Activated naive CD4-positive, alpha-beta T cell treated with anti-CD3 and anti-CD28 coated beads for 36 hours (primary cell): ENCODE measurements at regions not wholly inside any gene's neighbourhood (a gene's known extent, or its start where the extent isn't known, plus 50 kb on each side); places are given as distances from the start of the nearest gene placed in this dataset.
A peak's percentile ranks its signal among the peaks of the same experiment; 100 is the strongest.

Experiments
- CTCF ChIA-PET: fragments of 350-600 bp; sonication (Branson Sonifier 250); formaldehyde crosslinking; loops from one replicate; lab custom pipeline; 2021; ENCODE audit warnings: antibody characterized with exemption; lab: Charles Lee
- DNase-seq: peaks from one replicate; pipeline ENCODE4 v3.0.0-alpha.2; 2020
- H3K27ac Mint-ChIP-seq: one replicate; pipeline ENCODE4 v1.8.0; 2021; ENCODE audit warnings: mild to moderate bottlenecking, mixed read lengths
- H3K27me3 Mint-ChIP-seq: one replicate; pipeline ENCODE4 v1.8.0; 2021; ENCODE audit warnings: low read depth, mixed read lengths
- H3K36me3 Mint-ChIP-seq: one replicate; pipeline ENCODE4 v1.8.0; 2021; ENCODE audit warnings: low read depth, mixed read lengths
- H3K4me1 Mint-ChIP-seq: one replicate; pipeline ENCODE4 v1.8.0; 2021; ENCODE audit warnings: low read depth, mixed read lengths
- H3K4me3 Mint-ChIP-seq: one replicate; pipeline ENCODE4 v1.8.0; 2021; ENCODE audit warnings: mild to moderate bottlenecking, moderate library complexity, mixed read lengths
- H3K9me3 Mint-ChIP-seq: one replicate; pipeline ENCODE4 v1.8.0; 2021; ENCODE audit warnings: mixed read lengths
- intact Hi-C: fragments of 100-400 bp; cut with micrococcal nuclease; formaldehyde crosslinking; loops from one replicate; pipeline ENCODE4 v1.15.1; 2023

DNA sequence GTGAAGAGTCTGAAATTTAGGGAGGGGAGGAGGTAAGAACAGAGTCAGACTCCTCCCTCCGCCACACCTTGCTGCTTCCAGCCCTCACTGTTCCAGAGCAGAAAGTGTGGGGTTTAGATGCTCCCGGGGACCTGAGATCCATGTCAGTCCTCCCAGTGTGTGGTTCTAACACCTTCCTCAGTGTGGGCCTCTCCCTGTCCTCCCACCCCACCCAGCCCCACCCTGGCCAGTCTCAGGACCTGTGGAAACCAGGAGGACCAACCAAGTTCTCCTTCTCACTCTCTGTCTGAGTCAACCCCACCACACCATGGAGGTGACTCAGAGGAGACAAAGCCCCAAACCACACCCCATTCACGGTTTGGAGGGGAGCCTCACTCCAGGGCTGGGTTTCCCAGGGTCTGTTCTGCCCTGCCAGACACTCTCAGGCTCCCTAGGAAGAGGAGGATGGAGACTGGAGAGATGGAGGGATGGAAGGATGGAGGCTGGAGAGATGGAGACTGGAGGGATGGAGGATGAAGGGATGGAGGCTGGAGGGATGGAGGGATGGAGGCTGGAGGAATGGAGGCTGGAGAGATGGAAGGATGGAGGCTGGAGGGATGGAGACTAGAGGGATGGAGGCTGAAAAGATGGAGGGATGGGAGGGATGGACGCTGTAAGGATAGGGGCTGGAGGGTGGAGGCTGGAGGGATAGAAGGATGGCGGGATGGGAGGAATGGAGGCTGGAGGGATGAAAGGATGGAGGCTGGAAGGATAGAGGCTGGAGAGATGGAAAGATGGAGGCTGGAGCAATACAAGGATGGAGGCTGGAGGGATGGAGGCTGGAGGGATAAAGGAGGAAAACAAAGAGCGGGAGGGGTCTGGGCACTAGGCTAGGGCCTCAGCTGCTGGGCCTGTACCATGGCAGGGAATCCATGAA is 100.9 kb upstream of the RUNX3 start:
- Mint-ChIP-seq H3K27ac (peak overlapping the region; percentile 99), H3K36me3 (peaks cover 2% of the 10 kb centered on the region), H3K4me1 (peaks cover 77% of the 10 kb centered on the region), H3K27me3 (no peaks in the 10 kb centered on the region), H3K9me3 (no peaks in the 10 kb centered on the region), H3K4me3 (peak overlapping the region; percentile 81)
- CTCF ChIA-PET = interaction anchor here (1.1 to 8.1 kb wide), 2 partner anchors 67 to 99 kb away, joined by 6 to 144 read pairs; partner anchors contain the start of gene RUNX3
- peak; percentile 93 for DNase-seq
- intact Hi-C loops = loop anchor here (1.0 to 10.0 kb wide), 11 partner anchors 9 to 546 kb away; partner anchors contain the start of genes CLIC4, RUNX3 and TMEM50A

DNA sequence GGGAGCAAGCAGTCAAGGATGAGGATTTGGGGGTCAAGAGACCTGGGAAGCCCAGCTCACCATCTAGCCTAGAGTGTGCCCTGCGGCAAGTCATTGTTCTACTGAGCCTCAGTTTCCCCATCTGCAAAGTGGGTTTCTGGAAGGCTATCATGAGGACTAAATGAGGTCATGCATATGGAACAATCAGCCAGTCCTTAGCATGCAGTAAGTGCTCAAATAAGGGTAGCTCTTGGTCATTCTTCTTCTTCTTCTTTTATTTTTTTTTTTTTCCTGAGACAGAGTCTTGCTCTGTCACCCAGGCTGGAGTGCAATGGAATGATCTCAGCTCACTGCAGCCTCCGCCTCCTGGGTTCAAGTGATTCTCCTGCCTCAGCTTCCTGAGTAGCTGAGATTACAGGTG is 99.9 kb upstream of the RUNX3 start:
- no peak for DNase-seq
- peak overlapping the region; percentile 99 for H3K27ac Mint-ChIP-seq
- H3K4me3 Mint-ChIP-seq = no peak overlapping the region
- H3K27me3 Mint-ChIP-seq = no peaks in the 10 kb centered on the region
- intact Hi-C loops = loop anchor here (5.0 to 10.0 kb wide), 5 partner anchors 285 to 545 kb away; partner anchors contain the start of genes CLIC4 and TMEM50A
- CTCF ChIA-PET = interaction anchor here (0.7 to 1.0 kb wide), 5 partner anchors 8 to 98 kb away, joined by 3 to 6 read pairs (median 3); no protein-coding TSS in a partner anchor
- H3K36me3 Mint-ChIP-seq = peaks cover 2% of the 10 kb centered on the region
- peaks cover 86% of the 10 kb centered on the region for H3K4me1 Mint-ChIP-seq
- H3K9me3 Mint-ChIP-seq = no peaks in the 10 kb centered on the region

DNA sequence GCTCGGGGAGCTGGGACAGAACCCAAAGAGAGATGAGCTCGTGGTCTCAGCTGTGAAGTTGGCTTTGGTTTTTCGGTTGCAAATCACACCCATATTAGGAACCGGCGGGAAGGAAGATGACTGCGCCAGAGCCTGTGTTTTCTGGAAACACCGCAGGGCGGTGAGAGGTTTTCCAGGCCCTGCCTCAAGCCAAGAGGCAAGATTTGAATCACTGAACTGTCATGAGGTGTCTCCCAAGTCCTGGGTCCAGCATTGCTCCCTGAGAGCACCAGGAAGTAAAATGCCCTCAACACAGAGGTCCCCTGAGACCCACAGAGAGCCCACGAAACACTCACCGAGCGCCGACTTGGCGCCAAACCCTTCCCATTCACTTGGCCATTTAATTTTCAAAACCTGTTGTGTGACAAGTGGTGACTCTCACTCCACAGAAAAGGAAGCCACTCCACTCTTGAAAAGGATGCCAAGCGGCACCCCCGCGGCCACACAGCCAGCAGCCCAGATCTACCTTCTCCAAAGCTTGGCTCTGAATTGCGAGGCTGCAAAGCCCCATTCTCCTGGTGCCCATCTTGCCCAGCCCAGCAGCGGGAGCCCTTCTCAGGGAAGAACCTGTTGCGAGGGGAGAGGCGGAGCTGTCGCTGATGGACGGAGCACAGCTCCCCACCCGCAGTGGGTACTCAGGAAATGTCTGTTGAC is 99.0 kb upstream of the RUNX3 start:
- H3K27me3 Mint-ChIP-seq = no peaks in the 10 kb centered on the region
- DNase-seq = peak; percentile 77
- H3K9me3 Mint-ChIP-seq = no peaks in the 10 kb centered on the region
- H3K36me3 Mint-ChIP-seq = peaks cover 2% of the 10 kb centered on the region
- intact Hi-C loops = no loop called here
- peaks cover 91% of the 10 kb centered on the region for H3K4me1 Mint-ChIP-seq
- peak overlapping the region; percentile 20 for H3K4me3 Mint-ChIP-seq
- CTCF ChIA-PET = interaction anchor here (0.9 to 1.3 kb wide), 6 partner anchors 19 to 97 kb away, joined by 3 to 4 read pairs (median 3); no protein-coding TSS in a partner anchor
- H3K27ac Mint-ChIP-seq = peak overlapping the region; percentile 99

DNA sequence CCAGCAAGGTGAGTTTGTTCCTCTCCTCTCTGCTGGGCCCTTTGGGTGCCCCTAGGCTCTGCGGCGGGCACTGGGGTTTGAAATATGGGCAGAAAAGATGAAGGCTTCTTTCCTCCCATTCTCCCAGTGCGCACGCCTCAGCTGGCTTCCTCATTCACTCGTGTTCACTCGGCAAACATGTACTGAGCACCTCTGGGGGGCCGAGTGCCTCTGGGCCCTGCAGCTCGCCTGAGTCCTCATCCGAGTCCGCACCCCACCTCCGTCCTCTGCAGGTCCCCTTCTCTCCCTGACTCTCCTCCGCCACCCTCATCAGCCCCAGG is 98.5 kb upstream of the RUNX3 start:
- CTCF ChIA-PET = interaction anchor here (0.9 to 1.3 kb wide), 4 partner anchors 37 to 73 kb away, joined by 3 read pairs; no protein-coding TSS in a partner anchor
- Mint-ChIP-seq H3K27ac (peak overlapping the region; percentile 99), H3K9me3 (no peaks in the 10 kb centered on the region), H3K27me3 (no peaks in the 10 kb centered on the region), H3K4me1 (peaks cover 92% of the 10 kb centered on the region), H3K4me3 (no peak overlapping the region), H3K36me3 (peaks cover 2% of the 10 kb centered on the region)
- no peak for DNase-seq
- intact Hi-C loops = no loop called here

DNA sequence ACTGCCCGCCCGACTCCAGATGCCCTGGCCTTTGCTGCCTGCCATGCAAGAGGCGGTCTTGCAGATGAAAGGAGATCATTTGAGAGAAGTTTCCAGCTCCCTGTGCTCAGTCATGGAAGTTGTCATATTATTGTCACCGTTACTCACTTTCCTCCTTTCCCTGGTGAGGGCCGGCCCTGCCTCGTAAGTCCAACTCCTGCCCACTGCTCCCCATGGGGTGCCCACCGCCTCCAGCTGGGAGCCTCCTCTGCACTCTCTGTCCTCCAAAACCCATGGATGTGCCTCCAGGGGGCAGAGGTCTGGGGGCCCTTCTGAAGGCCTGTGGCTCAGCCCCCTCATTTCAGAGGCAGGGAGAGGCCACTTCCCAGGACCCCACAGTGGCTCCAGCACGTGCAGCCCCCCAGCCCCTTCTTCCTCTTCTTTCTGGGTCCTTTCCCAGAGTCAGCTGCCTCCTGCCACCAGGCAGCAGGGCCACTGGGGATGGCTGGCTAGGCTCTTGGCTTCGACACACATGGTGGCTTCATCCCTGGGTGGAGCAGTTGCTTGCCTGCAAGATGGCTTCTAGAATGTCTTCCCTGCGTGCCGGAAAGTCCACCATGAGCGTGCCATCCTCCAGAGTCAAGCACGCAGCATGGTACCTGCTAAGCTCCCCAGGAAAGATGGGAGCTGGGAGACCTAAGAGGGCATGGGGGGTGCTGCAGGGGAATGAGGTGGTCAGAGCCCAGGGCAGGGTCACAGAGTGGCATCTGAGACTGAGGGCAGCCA is 97.9 kb upstream of the RUNX3 start:
- peaks cover 2% of the 10 kb centered on the region for H3K36me3 Mint-ChIP-seq
- DNase-seq = no peak
- H3K27me3 Mint-ChIP-seq = no peaks in the 10 kb centered on the region
- intact Hi-C loops = no loop called here
- no peak overlapping the region for H3K4me3 Mint-ChIP-seq
- H3K27ac Mint-ChIP-seq = peak overlapping the region; percentile 99
- H3K9me3 Mint-ChIP-seq = no peaks in the 10 kb centered on the region
- peaks cover 92% of the 10 kb centered on the region for H3K4me1 Mint-ChIP-seq
- CTCF ChIA-PET = interaction anchor here (0.7 to 1.0 kb wide), 3 partner anchors 37 to 64 kb away, joined by 3 read pairs; no protein-coding TSS in a partner anchor

DNA sequence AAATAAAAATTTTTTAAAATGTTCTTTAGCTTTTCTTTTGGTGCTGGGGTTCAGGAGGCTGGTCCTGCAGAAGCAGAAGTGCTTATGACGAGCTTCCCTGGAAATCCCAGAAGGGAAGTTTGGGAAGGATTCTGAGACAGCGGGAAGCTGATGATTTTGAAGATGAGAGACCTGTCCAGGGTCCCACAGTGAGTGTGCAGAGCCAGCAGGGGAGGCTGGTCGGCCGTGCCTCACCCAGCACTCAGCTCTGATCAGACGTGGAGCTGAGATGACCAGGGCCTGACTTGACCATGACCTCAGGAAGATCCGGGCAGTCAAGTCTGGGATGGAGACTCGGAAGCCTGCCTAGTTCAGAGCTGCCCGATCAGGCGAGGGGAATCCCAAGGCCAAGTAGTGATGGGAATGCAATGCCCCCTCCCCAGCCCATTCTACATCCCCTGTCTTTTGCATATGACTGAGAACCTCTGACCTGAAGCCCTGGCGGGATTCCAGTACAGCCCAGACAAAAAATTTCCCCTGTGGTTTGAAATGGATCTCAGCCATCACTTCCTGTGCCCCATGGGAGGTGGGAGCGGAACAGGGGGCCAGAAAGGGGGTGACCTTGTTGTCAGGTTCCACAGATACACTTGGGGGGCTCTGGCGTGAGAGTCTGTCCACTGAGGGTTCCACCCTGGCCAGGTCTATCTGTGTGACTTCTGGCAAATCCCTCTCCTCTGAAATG is 96.8 kb upstream of the RUNX3 start:
- intact Hi-C loops = no loop called here
- Mint-ChIP-seq H3K36me3 (peaks cover 2% of the 10 kb centered on the region), H3K27ac (peak overlapping the region; percentile 50), H3K4me3 (no peak overlapping the region), H3K4me1 (peaks cover 87% of the 10 kb centered on the region), H3K9me3 (no peaks in the 10 kb centered on the region), H3K27me3 (no peaks in the 10 kb centered on the region)
- CTCF ChIA-PET = interaction anchor here (0.6 to 3.4 kb wide), 4 partner anchors 10 to 229 kb away, joined by 3 to 21 read pairs (median 4); no protein-coding TSS in a partner anchor
- peak; percentile 46 for DNase-seq

DNA sequence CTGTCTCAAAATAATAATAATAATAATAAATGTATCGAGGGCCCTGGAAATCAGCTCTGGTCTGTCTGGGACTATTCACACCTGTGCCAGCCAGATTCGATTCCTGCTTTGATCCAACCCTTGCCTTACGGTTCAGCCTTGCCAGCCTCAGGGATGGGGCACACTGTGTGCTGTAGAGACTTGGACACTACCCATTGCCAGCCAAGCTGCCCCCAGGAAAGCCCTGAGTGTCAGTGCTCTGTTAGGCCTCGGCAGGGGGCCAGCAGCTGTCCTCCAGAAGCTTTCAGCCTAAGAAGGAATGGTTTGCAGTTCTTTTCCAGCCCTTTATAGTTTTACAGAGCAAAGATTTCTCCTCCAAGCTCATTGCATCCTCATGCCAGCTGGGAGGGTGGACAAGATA is 96.2 kb upstream of the RUNX3 start:
- intact Hi-C loops = no loop called here
- H3K9me3 Mint-ChIP-seq = no peaks in the 10 kb centered on the region
- H3K4me3 Mint-ChIP-seq = no peak overlapping the region
- CTCF ChIA-PET = interaction anchor here (0.6 to 3.4 kb wide), 4 partner anchors 11 to 229 kb away, joined by 3 to 21 read pairs (median 4); no protein-coding TSS in a partner anchor
- no peak for DNase-seq
- peaks cover 2% of the 10 kb centered on the region for H3K36me3 Mint-ChIP-seq
- H3K27ac Mint-ChIP-seq = no peak overlapping the region
- no peaks in the 10 kb centered on the region for H3K27me3 Mint-ChIP-seq
- peaks cover 87% of the 10 kb centered on the region for H3K4me1 Mint-ChIP-seq

DNA sequence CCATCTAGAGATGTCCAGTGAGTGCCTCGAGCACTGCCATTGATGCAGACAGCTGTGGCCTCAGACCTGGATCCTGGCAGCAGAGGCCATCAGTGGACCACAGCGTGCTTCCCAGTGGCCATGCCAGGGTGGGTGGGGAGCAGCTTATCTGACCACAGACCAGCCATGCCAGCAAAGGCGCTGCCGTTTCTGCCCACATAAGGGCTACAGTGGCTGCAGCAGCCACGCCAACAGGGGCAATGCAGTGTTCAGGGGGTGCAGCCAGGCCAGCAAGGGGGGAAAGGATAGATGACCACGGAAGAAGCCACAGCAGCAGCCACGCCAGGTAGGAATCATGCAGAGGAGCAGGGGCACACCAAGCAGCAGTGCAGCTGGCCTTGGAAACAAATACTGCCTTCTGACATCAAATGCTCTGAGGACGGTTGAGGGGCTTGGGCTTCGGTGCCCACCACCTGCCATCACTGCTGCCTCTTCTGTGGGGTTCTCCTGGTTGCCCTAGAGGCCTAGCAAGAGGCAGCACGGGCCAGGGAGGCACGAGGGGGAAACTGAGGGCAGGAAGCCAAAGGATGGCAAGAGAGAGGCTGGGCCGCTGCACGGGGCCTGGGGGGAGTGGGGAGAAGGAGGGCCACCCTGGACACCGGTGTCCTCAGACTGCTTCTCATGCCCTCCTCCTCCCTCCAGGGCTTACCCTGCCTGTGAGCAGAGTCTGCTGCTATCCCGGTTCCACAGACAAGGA is 94.7 kb upstream of the RUNX3 start:
- peaks cover 88% of the 10 kb centered on the region for H3K4me1 Mint-ChIP-seq
- no peaks in the 10 kb centered on the region for H3K27me3 Mint-ChIP-seq
- H3K4me3 Mint-ChIP-seq = no peak overlapping the region
- CTCF ChIA-PET = interaction anchor here (1.4 to 3.4 kb wide), 2 partner anchors 12 to 71 kb away, joined by 4 to 21 read pairs; no protein-coding TSS in a partner anchor
- H3K27ac Mint-ChIP-seq = peak overlapping the region; percentile 50
- intact Hi-C loops = no loop called here
- DNase-seq = no peak
- no peaks in the 10 kb centered on the region for H3K36me3 Mint-ChIP-seq
- H3K9me3 Mint-ChIP-seq = no peaks in the 10 kb centered on the region

DNA sequence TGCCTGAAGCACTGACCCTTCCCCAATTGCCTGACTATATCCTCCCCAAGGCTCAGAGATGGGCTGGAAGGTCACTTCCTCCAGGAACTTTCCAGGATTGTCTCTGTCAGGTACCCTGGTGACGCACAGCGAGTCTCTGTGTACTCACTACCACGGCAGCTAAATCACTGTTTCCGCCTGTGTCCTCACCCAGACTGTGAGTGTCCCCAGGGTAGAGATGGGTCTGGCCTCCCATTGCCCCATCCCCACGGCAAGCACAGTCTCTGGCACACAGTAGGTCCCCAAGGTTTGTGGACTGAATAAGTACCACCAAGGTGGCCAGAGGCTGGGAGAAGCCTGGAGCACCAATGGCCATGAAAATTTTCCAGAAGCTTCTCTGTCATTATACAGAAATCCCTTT is 93.8 kb upstream of the RUNX3 start:
- CTCF ChIA-PET = interaction anchor here (0.7 to 3.4 kb wide), 4 partner anchors 12 to 71 kb away, joined by 3 to 21 read pairs (median 4); no protein-coding TSS in a partner anchor
- Mint-ChIP-seq H3K4me3 (peak overlapping the region; percentile 58), H3K4me1 (peaks cover 88% of the 10 kb centered on the region), H3K27ac (peak overlapping the region; percentile 96), H3K36me3 (no peaks in the 10 kb centered on the region), H3K9me3 (no peaks in the 10 kb centered on the region), H3K27me3 (no peaks in the 10 kb centered on the region)
- DNase-seq = peak; percentile 43
- intact Hi-C loops = loop anchor here (2.0 kb wide), 2 partner anchors 21 to 381 kb away; partner anchors contain the start of gene SRRM1

- no peak for DNase-seq
- H3K27ac Mint-ChIP-seq = peak overlapping the region; percentile 96
- intact Hi-C loops = loop anchor here (2.0 kb wide), 2 partner anchors 20 to 380 kb away; partner anchors contain the start of gene SRRM1
- no peaks in the 10 kb centered on the region for H3K9me3 Mint-ChIP-seq
- no peaks in the 10 kb centered on the region for H3K36me3 Mint-ChIP-seq
- H3K4me1 Mint-ChIP-seq = peaks cover 87% of the 10 kb centered on the region
- CTCF ChIA-PET = interaction anchor here (0.5 to 2.0 kb wide), 7 partner anchors 9 to 192 kb away, joined by 3 to 13 read pairs (median 5); no protein-coding TSS in a partner anchor
- no peaks in the 10 kb centered on the region for H3K27me3 Mint-ChIP-seq
- H3K4me3 Mint-ChIP-seq = peak overlapping the region; percentile 71
These were observed 93.1 kb upstream of the RUNX3 start for GRCh38 chr1:25023190-25023578.
